AG09319 (cell line): ENCODE measurements at regions not wholly inside any gene's neighbourhood (a gene's known extent, or its start where the extent isn't known, plus 50 kb on each side); places are given as distances from the start of the nearest gene placed in this dataset.
"Not testable (repeated sequence)": the region's sequence is repeated elsewhere in the genome, so short reads cannot be mapped to it uniquely, and the experiment has no call there.

ENCODE experiments used
- DNase-seq: peaks from one replicate; pipeline ENCODE4 v3.0.0-alpha.2; 2010; ENCODE audit warnings: low read depth; ENCODE audit errors: extremely low read depth
- CTCF ChIP-seq: IDR thresholded peaks from 2 replicates; pipeline ENCODE4 v1.5.1; 2011; ENCODE audit warnings: low read depth, mild to moderate bottlenecking, inconsistent platforms, low read length, moderate library complexity

- DNase-seq, result no peak
- TF ChIP-seq CTCF, result no peak
These were observed 272.3 kb upstream of the RNF32 start for GRCh38 chr7:156368053-156368843.

GRCh38 chr7:156363751-156364150, 276.8 kb upstream of the RNF32 start:
- no peak for TF ChIP-seq CTCF
- DNase-seq, result no peak

GRCh38 chr7:156360835-156361234, 279.7 kb upstream of the RNF32 start:
- TF ChIP-seq CTCF, result no peak
- DNase-seq, result no peak

- no peak for DNase-seq
- TF ChIP-seq CTCF, result no peak
These were observed 284.0 kb upstream of the RNF32 start for GRCh38 chr7:156356551-156356950.

- no peak for DNase-seq
- TF ChIP-seq CTCF, result no peak
These were observed 287.2 kb upstream of the RNF32 start for GRCh38 chr7:156353352-156353751.

GRCh38 chr7:156347703-156348248, 292.8 kb upstream of the RNF32 start:
- not testable (repeated sequence) for DNase-seq

- TF ChIP-seq CTCF, result no peak
These were observed 293.4 kb upstream of the RNF32 start for GRCh38 chr7:156347132-156347531.

GRCh38 chr7:156344595-156344994, 296.0 kb upstream of the RNF32 start:
- no peak for DNase-seq
- TF ChIP-seq CTCF, result no peak

More at GRCh38 chr7:156347132-156347531, 293.4 kb upstream of the RNF32 start:
- no peak for DNase-seq
